ENCODE measurements at regions not wholly inside any gene's neighbourhood (a gene's known extent, or its start where the extent isn't known, plus 50 kb on each side); places are given as distances from the start of the nearest gene placed in this dataset.

DNA sequence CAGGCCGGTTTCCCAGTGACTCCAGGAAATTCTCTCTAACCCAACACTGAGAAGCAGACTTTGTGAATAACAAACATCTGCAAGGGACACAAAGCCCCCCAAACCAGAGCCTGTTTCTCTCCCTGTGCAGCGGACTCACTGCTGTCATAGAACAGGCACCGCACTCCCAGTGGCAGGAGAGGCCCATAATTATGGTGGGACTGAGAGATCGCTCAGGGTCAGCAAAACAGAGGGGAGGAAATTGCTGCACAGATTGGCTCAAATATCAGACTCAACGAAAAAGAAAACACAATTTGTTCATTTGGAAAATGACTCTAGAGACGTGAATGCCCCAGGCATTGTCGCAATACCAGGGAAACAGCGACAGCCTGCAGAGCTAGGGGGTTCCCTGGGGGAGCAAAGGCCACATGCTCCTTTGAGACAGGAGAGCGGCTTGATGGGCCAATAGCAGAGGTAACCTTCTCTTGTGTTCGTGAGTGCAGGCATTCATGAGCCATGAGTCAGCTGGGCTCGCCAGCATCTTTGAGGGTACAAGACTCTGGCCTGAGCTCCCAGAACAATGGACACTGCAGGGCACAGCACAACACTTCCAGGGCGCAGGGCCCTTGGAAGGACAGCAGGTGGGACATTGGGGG lies 143.3 kb upstream of the KLHL29 start:
- DNase-seq: no peak

DNA sequence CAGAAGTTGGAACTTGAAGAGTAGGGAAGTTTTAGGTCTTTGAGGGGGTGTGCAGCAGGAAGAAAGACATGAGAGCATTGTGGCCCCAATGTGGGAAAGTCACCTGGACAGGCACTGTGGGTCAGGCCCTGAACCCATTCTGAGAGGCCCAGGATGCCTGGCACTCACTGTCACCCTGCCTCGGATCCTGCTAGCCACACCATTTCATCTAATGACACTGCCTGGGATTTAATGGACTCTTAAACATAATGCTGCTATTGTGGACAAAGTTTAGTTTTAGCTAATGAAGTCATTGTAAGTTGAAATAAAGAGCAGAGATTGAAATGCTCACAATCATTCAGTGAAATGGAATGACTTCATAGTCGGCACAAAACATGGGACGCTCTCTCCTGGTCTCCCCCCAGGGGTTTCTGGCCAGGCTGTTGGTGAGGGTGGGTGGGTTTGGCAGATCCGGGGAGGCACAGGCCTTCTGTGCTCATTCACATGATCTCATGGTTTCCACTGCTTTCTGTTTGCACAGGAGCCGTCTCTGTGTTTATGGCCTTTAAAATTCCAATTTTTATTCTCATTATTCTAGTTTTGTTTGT lies 141.8 kb upstream of the KLHL29 start:
- DNase-seq: no peak

GRCh38 chr2:23244617-23245016 lies 140.4 kb upstream of the KLHL29 start:
- no peak for DNase-seq

GRCh38 chr2:23246992-23247683 lies 137.8 kb upstream of the KLHL29 start:
- DNase-seq: no peak

GRCh38 chr2:23248667-23249066 lies 136.3 kb upstream of the KLHL29 start:
- DNase-seq: no peak

- DNase-seq: no peak
Measured at GRCh38 chr2:23249348-23249747, 135.6 kb upstream of the KLHL29 start.

DNA sequence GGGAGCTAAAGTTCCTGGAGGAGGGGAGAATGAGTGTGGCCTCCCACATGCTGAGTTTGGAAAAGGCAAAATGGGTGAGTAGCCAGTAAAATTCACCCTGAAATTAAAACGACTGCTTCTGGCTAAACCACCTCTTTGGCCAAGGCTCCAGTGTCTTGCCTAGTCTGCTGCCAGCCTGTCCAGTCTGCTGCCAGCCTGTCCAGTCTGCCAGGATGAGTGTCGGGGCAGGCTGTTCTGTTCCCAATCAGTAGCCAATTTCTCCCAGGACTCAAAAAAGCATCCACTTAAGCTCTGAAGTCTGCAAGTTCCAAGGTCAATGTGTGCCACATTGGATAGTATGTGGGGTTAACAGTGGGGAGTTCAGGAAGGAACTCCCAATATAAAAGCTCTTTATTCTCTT lies 134.6 kb upstream of the KLHL29 start:
- DNase-seq: no peak

- no peak for DNase-seq
Measured at GRCh38 chr2:23256643-23257042, 128.3 kb upstream of the KLHL29 start.

- no peak for DNase-seq
Measured at GRCh38 chr2:23260621-23261020, 124.4 kb upstream of the KLHL29 start.

- DNase-seq: no peak
Measured at GRCh38 chr2:23268467-23269263, 116.3 kb upstream of the KLHL29 start.

- no peak for DNase-seq
Measured at GRCh38 chr2:23269747-23270146, 115.2 kb upstream of the KLHL29 start.

GRCh38 chr2:23270810-23271209 lies 114.2 kb upstream of the KLHL29 start:
- no peak for DNase-seq

DNA sequence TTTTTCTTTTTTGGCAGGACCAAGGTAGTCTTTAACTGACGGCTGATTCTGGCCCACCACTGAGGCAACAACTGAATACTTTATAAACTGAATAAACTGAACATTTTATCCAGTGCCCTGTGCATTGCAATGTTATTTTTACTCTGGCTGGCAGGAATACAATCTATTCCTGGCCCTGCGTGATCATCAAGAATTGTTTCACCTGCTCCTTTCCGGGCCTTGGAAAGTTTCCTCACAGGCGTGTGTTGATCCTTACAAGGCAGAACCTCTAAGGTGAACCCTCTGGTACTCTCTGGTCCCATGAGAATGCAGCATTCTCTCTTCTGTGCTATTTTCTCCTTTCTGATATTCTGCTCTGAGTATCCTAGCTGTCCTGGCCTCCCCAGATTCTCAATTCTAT lies 113.7 kb upstream of the KLHL29 start:
- DNase-seq: no peak

- no peak for DNase-seq
Measured at GRCh38 chr2:23273786-23274185, 111.2 kb upstream of the KLHL29 start.

- DNase-seq: no peak
Measured at GRCh38 chr2:23280401-23280800, 104.6 kb upstream of the KLHL29 start.

DNA sequence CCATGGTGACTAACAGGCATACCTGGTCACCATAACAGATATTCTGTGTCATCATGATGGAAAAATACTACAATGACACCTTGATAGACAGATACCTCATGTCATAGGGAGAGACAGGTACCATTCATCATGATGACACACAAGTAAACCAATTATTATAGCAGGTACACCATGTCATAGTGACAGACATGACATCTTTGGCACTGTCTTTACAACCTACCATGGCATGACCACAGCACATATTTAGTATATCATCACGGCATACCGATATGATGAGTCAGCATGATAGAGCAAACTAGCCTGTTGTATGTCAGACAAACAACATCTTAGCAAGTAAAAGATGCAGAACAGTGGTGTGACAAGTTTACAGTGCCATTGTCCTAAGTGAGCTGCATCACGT lies 101.3 kb upstream of the KLHL29 start:
- DNase-seq: no peak

DNA sequence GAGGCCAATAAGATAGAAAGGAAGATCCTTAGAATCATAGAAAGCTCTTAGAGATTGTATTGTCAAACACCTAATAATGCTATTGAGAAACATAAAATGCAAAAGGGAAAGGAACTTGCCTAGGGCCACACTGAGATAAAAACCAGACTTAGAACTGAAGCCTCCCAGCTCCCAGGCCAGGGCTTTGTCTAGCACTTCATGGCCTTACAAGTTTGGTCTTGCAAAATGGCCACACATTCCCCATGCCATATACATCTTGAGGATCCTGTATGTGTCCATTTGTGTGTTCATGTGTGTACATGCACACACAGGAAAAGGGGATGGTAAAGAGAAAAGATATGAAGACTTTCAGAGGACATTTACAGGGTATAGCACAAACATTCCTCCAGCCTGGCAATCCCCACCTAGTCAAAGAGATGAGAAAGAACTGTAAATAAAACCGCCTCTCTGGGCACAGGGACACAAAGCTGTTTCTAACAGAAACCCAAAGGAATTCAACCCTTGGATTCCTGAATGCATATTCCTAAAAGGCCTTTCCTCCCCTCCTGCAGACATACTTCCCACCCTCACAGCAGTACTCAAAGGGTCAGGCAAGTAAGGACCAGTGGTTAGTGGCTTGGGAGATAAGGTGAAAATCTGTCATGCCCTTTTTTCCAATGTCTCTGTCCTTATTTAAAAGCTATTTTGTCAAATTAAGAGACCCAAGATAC lies 99.7 kb upstream of the KLHL29 start:
- no peak for DNase-seq

- DNase-seq: no peak
Measured at GRCh38 chr2:23286031-23286757, 98.8 kb upstream of the KLHL29 start.

DNA sequence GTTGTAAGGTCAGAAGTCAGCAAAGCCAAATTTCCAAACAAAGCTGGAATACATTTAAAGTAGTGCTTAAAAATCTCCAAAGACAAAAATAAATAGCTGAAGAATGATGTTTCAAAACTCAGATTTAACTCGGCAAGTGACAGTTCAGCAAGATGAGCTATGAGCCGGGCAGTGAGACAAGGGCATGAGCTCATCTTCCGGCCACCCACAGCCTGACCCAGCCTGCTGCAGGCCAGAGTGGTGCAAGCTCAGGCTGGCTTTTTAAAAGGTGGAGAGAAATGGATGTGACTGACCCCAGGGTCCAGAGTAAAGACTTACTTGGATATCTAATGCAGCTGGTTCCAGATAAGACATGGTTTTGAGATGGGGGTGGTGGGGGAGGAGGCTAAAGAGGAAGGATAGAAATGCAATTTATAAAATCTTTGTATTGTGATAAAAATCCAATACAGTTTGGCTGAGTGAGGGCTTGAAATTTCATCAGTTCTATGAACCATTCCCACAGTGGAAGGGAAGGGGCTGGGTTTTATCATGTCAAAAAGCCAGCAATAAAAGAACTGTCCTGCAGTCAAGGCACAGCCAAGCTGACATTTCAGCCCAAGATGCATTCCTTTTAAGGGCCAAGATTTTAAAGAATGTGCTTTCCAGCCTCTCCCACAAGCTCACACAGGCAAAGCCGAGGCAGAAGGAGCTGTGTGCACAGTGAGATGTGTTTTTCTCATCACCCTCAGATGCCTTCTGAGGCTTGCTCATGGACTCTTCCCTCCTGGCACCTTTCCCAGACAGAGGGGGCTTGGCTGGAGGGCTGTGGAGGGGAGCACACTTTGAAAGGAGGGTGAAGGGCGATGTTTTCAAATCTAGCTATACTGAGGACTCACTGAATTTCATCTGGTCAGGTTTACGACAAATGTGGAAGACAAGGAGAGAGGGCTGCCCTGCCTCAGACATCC lies 97.9 kb upstream of the KLHL29 start:
- no peak for DNase-seq

DNA sequence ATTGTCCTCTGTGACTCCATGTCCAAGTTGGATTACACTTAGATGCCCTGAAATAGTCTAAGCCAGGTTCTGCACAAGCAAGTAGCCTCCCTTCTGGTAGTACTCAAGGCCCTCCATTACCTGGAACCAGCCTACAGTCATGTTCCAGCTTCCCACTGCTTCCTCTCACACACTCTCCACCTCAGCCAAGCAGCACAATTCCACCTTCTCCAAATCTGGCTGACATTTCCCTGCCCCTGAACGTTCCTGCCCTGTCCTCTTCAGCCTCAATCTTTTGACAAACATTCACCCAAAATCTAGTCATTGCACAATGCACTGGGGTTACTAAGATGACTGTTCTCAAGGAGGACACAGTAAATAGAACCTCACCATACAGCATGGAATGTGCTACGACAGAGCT lies 95.3 kb upstream of the KLHL29 start:
- DNase-seq: no peak

- no peak for DNase-seq
Measured at GRCh38 chr2:23291239-23291638, 93.7 kb upstream of the KLHL29 start.
